HG03342 (cell line): ENCODE measurements at regions not wholly inside any gene's neighbourhood (a gene's known extent, or its start where the extent isn't known, plus 50 kb on each side); places are given as distances from the start of the nearest gene placed in this dataset.

ENCODE experiments used
- ATAC-seq: cut with Tn5 transposase; IDR thresholded peaks from one replicate; pipeline ENCODE4 v1.9.1; 2021; ENCODE audit warnings: mild to moderate bottlenecking, moderate library complexity; ENCODE audit not compliant: unreplicated experiment

GRCh38 chr9:8262625-8263622, 463.3 kb upstream of the DMAC1 start:
- ATAC-seq, result no peak

- ATAC-seq, result no peak
Observed at GRCh38 chr9:8261737-8262136, 462.2 kb upstream of the DMAC1 start.

- no peak for ATAC-seq
Observed at GRCh38 chr9:8259028-8259427, 459.4 kb upstream of the DMAC1 start.

- no peak for ATAC-seq
Observed at GRCh38 chr9:8256880-8257279, 457.3 kb upstream of the DMAC1 start.

- ATAC-seq, result no peak
Observed at GRCh38 chr9:8255850-8256249, 456.3 kb upstream of the DMAC1 start.

GRCh38 chr9:8254541-8254940, 455.0 kb upstream of the DMAC1 start:
- ATAC-seq, result no peak

- no peak for ATAC-seq
Observed at GRCh38 chr9:8252445-8252844, 452.9 kb upstream of the DMAC1 start.

GRCh38 chr9:8251566-8251965, 452.0 kb upstream of the DMAC1 start:
- no peak for ATAC-seq

GRCh38 chr9:8244505-8245092, 445.0 kb upstream of the DMAC1 start:
- no peak for ATAC-seq

- no peak for ATAC-seq
Observed at GRCh38 chr9:8241201-8241600, 441.6 kb upstream of the DMAC1 start.

GRCh38 chr9:8237096-8237495, 437.5 kb upstream of the DMAC1 start:
- no peak for ATAC-seq

GRCh38 chr9:8235489-8235888, 435.9 kb upstream of the DMAC1 start:
- no peak for ATAC-seq

- ATAC-seq, result no peak
Observed at GRCh38 chr9:8234316-8234715, 434.7 kb upstream of the DMAC1 start.

- ATAC-seq, result no peak
Observed at GRCh38 chr9:8232726-8233125, 433.1 kb upstream of the DMAC1 start.

GRCh38 chr9:8229226-8229625, 429.6 kb upstream of the DMAC1 start:
- no peak for ATAC-seq

GRCh38 chr9:8224381-8224801, 424.8 kb upstream of the DMAC1 start:
- ATAC-seq, result no peak

- ATAC-seq, result no peak
Observed at GRCh38 chr9:8223861-8224260, 424.3 kb upstream of the DMAC1 start.

- ATAC-seq, result no peak
Observed at GRCh38 chr9:8221462-8221861, 421.9 kb upstream of the DMAC1 start.

- no peak for ATAC-seq
Observed at GRCh38 chr9:8208465-8208864, 408.9 kb upstream of the DMAC1 start.

- ATAC-seq, result no peak
Observed at GRCh38 chr9:8207596-8207995, 408.0 kb upstream of the DMAC1 start.

GRCh38 chr9:8206720-8207119, 407.1 kb upstream of the DMAC1 start:
- ATAC-seq, result no peak

- ATAC-seq, result no peak
Observed at GRCh38 chr9:8205576-8205975, 406.0 kb upstream of the DMAC1 start.
